ENCODE measurements at regions not wholly inside any gene's neighbourhood (a gene's known extent, or its start where the extent isn't known, plus 50 kb on each side); places are given as distances from the start of the nearest gene placed in this dataset.

GRCh38 chr3:23077126-23077525 is 126.0 kb upstream of the UBE2E2 start:
- TF ChIP-seq CTCF (IDR thresholded peaks at IDR 0.05) (no peak), ZFX (IDR thresholded peaks at IDR 0.05; ENCODE audit: borderline replicate concordance) (no peak)
- H3K27ac ChIP-seq: no peak overlapping the region

GRCh38 chr3:23078735-23079134 is 124.4 kb upstream of the UBE2E2 start:
- TF ChIP-seq CTCF (IDR thresholded peaks at IDR 0.05) (no peak), ZFX (IDR thresholded peaks at IDR 0.05; ENCODE audit: borderline replicate concordance) (no peak)
- no peak overlapping the region for H3K27ac ChIP-seq

- H3K27ac ChIP-seq: no peak overlapping the region
- TF ChIP-seq ZFX (IDR thresholded peaks at IDR 0.05; ENCODE audit: borderline replicate concordance): no peak
- no peak for TF ChIP-seq CTCF (IDR thresholded peaks at IDR 0.05)
These were observed 123.2 kb upstream of the UBE2E2 start for GRCh38 chr3:23079976-23080375.

- no peak overlapping the region for H3K27ac ChIP-seq
- TF ChIP-seq ZFX (IDR thresholded peaks at IDR 0.05; ENCODE audit: borderline replicate concordance): no peak
- TF ChIP-seq CTCF (IDR thresholded peaks at IDR 0.05): no peak
These were observed 119.4 kb upstream of the UBE2E2 start for GRCh38 chr3:23083701-23084100.

GRCh38 chr3:23084367-23084766 is 118.8 kb upstream of the UBE2E2 start:
- no peak for TF ChIP-seq ZFX (IDR thresholded peaks at IDR 0.05; ENCODE audit: borderline replicate concordance)
- no peak for TF ChIP-seq CTCF (IDR thresholded peaks at IDR 0.05)
- no peak overlapping the region for H3K27ac ChIP-seq

- TF ChIP-seq CTCF (IDR thresholded peaks at IDR 0.05) (no peak), ZFX (IDR thresholded peaks at IDR 0.05; ENCODE audit: borderline replicate concordance) (no peak)
- no peak overlapping the region for H3K27ac ChIP-seq
These were observed 117.9 kb upstream of the UBE2E2 start for GRCh38 chr3:23085261-23085660.

- no peak overlapping the region for H3K27ac ChIP-seq
- TF ChIP-seq ZFX (IDR thresholded peaks at IDR 0.05; ENCODE audit: borderline replicate concordance): no peak
- TF ChIP-seq CTCF (IDR thresholded peaks at IDR 0.05): no peak
These were observed 116.8 kb upstream of the UBE2E2 start for GRCh38 chr3:23086331-23086730.

Data from 22Rv1 (cell line).